SK-N-SH (cell line): ENCODE measurements at regions not wholly inside any gene's neighbourhood (a gene's known extent, or its start where the extent isn't known, plus 50 kb on each side); places are given as distances from the start of the nearest gene placed in this dataset.

ENCODE experiments used
- CTCF ChIA-PET: fragments of 300-600, 350-600 bp; formaldehyde crosslinking; extraction: SDS; loops from one replicate; lab custom pipeline; 2021; lab: Yijun Ruan, JAX
- POLR2A ChIA-PET: fragments of 350-600 bp; sonication (Branson Sonifier 250); formaldehyde crosslinking; extraction: SDS; loops from one replicate; lab custom pipeline; 2020; ENCODE audit warnings: antibody characterized with exemption, inconsistent platforms; lab: Yijun Ruan, JAX
- DNase-seq: peaks from one replicate; pipeline ENCODE4 v3.0.0; 2012
- H2AFZ ChIP-seq: fragments of 200-600 bp; sonication (generic); 2 replicates; pipeline ENCODE4 v1.8.1; 2016; ENCODE audit warnings: antibody characterized with exemption, mild to moderate bottlenecking, low read depth
- H3F3A ChIP-seq: fragments of 200-600 bp; sonication (generic); replicated peaks from 2 replicates; pipeline ENCODE3; 2016; ENCODE audit warnings: antibody characterized with exemption, mild to moderate bottlenecking; ENCODE audit not compliant: insufficient read depth
- H3K27ac ChIP-seq, 2 experiments: fragments of 200-500 bp in 1 of 2; fragments of 200-600 bp in 1 of 2; sonication (Bioruptor generic) in 1 of 2; sonication (generic), shearing (Covaris generic) in 1 of 2; 2 replicates each; pipeline versions ENCODE4 v1.5.1 to v1.6.1; 2014 to 2016; ENCODE audit warnings: low read depth in 2 of 2, inconsistent platforms in 1 of 2, low read length in 1 of 2, mild to moderate bottlenecking in 1 of 2, mixed read lengths in 1 of 2
- H3K27me3 ChIP-seq: fragments of 200-600 bp; sonication (generic), shearing (Covaris generic); 2 replicates; pipeline ENCODE4 v1.6.1; 2016; ENCODE audit warnings: mixed run types; ENCODE audit not compliant: insufficient read depth
- H3K36me3 ChIP-seq, 2 experiments: fragments of 200-500 bp in 1 of 2; fragments of 200-600 bp in 1 of 2; sonication (Bioruptor generic) in 1 of 2; sonication (generic) in 1 of 2; replicated peaks in 1 of 2; 2 replicates each; pipeline versions ENCODE3 to v1.5.1; 2014 to 2016; ENCODE audit warnings: low read length in 1 of 2, mild to moderate bottlenecking in 1 of 2; ENCODE audit not compliant: insufficient read depth in 2 of 2, control insufficient read depth in 1 of 2
- H3K4me1 ChIP-seq, 2 experiments: fragments of 200-500 bp in 1 of 2; fragments of 200-600 bp in 1 of 2; sonication (Bioruptor generic) in 1 of 2; sonication (generic), shearing (Covaris generic) in 1 of 2; 2 replicates each; pipeline versions ENCODE4 v1.5.1 to v1.6.1; 2014 to 2016; ENCODE audit warnings: low read depth in 1 of 2, low read length in 1 of 2, mixed run types in 1 of 2; ENCODE audit not compliant: insufficient read depth in 2 of 2, control insufficient read depth in 1 of 2
- H3K4me2 ChIP-seq: fragments of 200-600 bp; sonication (generic), shearing (Covaris generic); 2 replicates; pipeline ENCODE4 v1.6.1; 2017; ENCODE audit warnings: mixed run types
- H3K4me3 ChIP-seq, 2 experiments: fragments of 200-500 bp in 1 of 2; fragments of 200-600 bp in 1 of 2; sonication (Bioruptor generic) in 1 of 2; sonication (generic), shearing (Covaris generic) in 1 of 2; 2 replicates each; pipeline versions ENCODE4 v1.5.1 to v1.8.1; 2014 to 2016; ENCODE audit warnings: low read depth in 2 of 2, inconsistent platforms in 1 of 2, low read length in 1 of 2, mild to moderate bottlenecking in 1 of 2, mixed read lengths in 1 of 2, moderate library complexity in 1 of 2
- H3K79me2 ChIP-seq: fragments of 200-600 bp; sonication (generic); 2 replicates; pipeline ENCODE4 v1.8.1; 2017; ENCODE audit warnings: mild to moderate bottlenecking; ENCODE audit not compliant: insufficient read depth
- H3K9ac ChIP-seq: fragments of 200-600 bp; sonication (generic); 2 replicates; pipeline ENCODE4 v1.6.1; 2017; ENCODE audit warnings: mixed run types
- H3K9me2 ChIP-seq: fragments of 200-600 bp; sonication (generic); 2 replicates; pipeline ENCODE4 v1.6.1; 2017; ENCODE audit warnings: mixed run types
- H3K9me3 ChIP-seq: fragments of 200-600 bp; sonication (generic); 2 replicates; pipeline ENCODE4 v1.6.1; 2017; ENCODE audit warnings: mixed run types, mild to moderate bottlenecking, moderate library complexity
- H4K20me1 ChIP-seq: fragments of 200-600 bp; sonication (generic); 2 replicates; pipeline ENCODE4 v1.6.1; 2017; ENCODE audit warnings: mild to moderate bottlenecking, mixed run types; ENCODE audit not compliant: insufficient read depth
- CTCF ChIP-seq: fragments of 200-600 bp; sonication (generic); IDR thresholded peaks from 2 replicates; pipeline ENCODE4 v1.6.1; 2017; ENCODE audit warnings: antibody characterized with exemption, mild to moderate bottlenecking, moderate library complexity
- EZH2phosphoT487 ChIP-seq: fragments of 200-600 bp; sonication (generic); IDR thresholded peaks from 2 replicates; pipeline ENCODE4 v1.6.1; 2017; ENCODE audit warnings: low read depth, mixed run types, mild to moderate bottlenecking, antibody characterized with exemption, moderate library complexity, borderline replicate concordance
- FOSL2 ChIP-seq: IDR thresholded peaks from 2 replicates; pipeline ENCODE4 v1.4.0; 2012; ENCODE audit warnings: low read depth, mild to moderate bottlenecking, moderate library complexity, borderline replicate concordance
- FOXJ3 ChIP-seq: sonication (generic); formaldehyde crosslinking; IDR thresholded peaks from 2 replicates; pipeline ENCODE4 v1.5.1; 2020; ENCODE audit warnings: mild to moderate bottlenecking, missing genetic modification reagents
- FOXM1 ChIP-seq: IDR thresholded peaks from 2 replicates; pipeline ENCODE4 v1.4.0; 2012; ENCODE audit warnings: low read depth, mild to moderate bottlenecking
- GATA2 ChIP-seq: sonication (generic); formaldehyde crosslinking; IDR thresholded peaks from 2 replicates; pipeline ENCODE4 v1.5.0; 2020; ENCODE audit warnings: mild to moderate bottlenecking, missing genetic modification reagents
- JUND ChIP-seq: IDR thresholded peaks from 2 replicates; pipeline ENCODE4 v1.4.0; 2012
- NFIC ChIP-seq: IDR thresholded peaks from 2 replicates; pipeline ENCODE4 v1.4.0; 2012; ENCODE audit warnings: borderline replicate concordance
- NRF1 ChIP-seq: IDR thresholded peaks from 2 replicates; pipeline ENCODE4 v1.6.1; 2012; ENCODE audit warnings: low read depth, mild to moderate bottlenecking, low read length
- POLR2AphosphoS5 ChIP-seq: IDR thresholded peaks from 2 replicates; pipeline ENCODE4 v1.6.1; 2012; ENCODE audit warnings: low read depth, low read length
- RAD21 ChIP-seq: IDR thresholded peaks from 2 replicates; pipeline ENCODE4 v1.6.1; 2012; ENCODE audit warnings: mild to moderate bottlenecking, low read length
- RCOR1 ChIP-seq: fragments of 150-350 bp; IDR thresholded peaks from 2 replicates; pipeline ENCODE4 v1.6.1; 2017; ENCODE audit warnings: antibody characterized with exemption, low read length
- RXRA ChIP-seq: IDR thresholded peaks from 2 replicates; pipeline ENCODE4 v1.4.0; 2012; ENCODE audit warnings: low read depth, mild to moderate bottlenecking, borderline replicate concordance
- SIN3A ChIP-seq: IDR thresholded peaks from 2 replicates; pipeline ENCODE4 v1.6.1; 2012; ENCODE audit warnings: low read depth, mild to moderate bottlenecking, low read length, moderate library complexity, borderline replicate concordance
- SMC3 ChIP-seq: IDR thresholded peaks from 2 replicates; pipeline ENCODE4 v1.6.1; 2012; ENCODE audit warnings: low read depth, low read length, improper control_type of control experiment
- TAF1 ChIP-seq: IDR thresholded peaks from 2 replicates; pipeline ENCODE4 v1.6.1; 2012; ENCODE audit warnings: low read depth, mild to moderate bottlenecking, low read length, moderate library complexity, borderline replicate concordance
- WGBS: methylation state at CpG from one replicate; pipeline ENCODE4 v1.1.6; 2017; ENCODE audit warnings: low lambda C conversion rate; 5-methylcytosine and 5-hydroxymethylcytosine counted together
- TF ChIP-seq, protein P1 (sequence below): IDR thresholded peaks from 2 replicates; pipeline ENCODE4 v1.4.0; 2012; ENCODE audit warnings: low read depth, borderline replicate concordance
- TF ChIP-seq, protein P2 (sequence below): fragments of 150-350 bp; IDR thresholded peaks from 2 replicates; pipeline ENCODE4 v1.6.1; 2016; ENCODE audit warnings: mild to moderate bottlenecking, low read depth, low read length
- TF ChIP-seq, protein P3 (sequence below): fragments of 150-350 bp; IDR thresholded peaks from 2 replicates; pipeline ENCODE4 v1.6.1; 2017; ENCODE audit warnings: antibody characterized with exemption, low read length, low read depth, borderline replicate concordance
- TF ChIP-seq, protein P4 (sequence below): IDR thresholded peaks from 2 replicates; pipeline ENCODE4 v1.6.1; 2012; ENCODE audit warnings: mild to moderate bottlenecking, low read depth, low read length, moderate library complexity

- no peaks in the 10 kb centered on the region for H3K36me3 ChIP-seq
- no peak overlapping the region for H3K27ac ChIP-seq
- H4K20me1 ChIP-seq: no peaks in the 10 kb centered on the region
- no peak for DNase-seq
- TF ChIP-seq JUND (no peak), EZH2phosphoT487 (no peak), SIN3A (no peak), FOSL2 (no peak), RAD21 (no peak), RCOR1 (no peak), SMC3 (no peak), RXRA (no peak), TAF1 (no peak), NRF1 (no peak), CTCF (no peak), POLR2AphosphoS5 (no peak), GATA2 (CRISPR knock-in tag) (no peak), FOXM1 (no peak), NFIC (no peak), FOXJ3 (no peak)
- TF ChIP-seq, protein P1, sequence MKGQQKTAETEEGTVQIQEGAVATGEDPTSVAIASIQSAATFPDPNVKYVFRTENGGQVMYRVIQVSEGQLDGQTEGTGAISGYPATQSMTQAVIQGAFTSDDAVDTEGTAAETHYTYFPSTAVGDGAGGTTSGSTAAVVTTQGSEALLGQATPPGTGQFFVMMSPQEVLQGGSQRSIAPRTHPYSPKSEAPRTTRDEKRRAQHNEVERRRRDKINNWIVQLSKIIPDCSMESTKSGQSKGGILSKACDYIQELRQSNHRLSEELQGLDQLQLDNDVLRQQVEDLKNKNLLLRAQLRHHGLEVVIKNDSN: no peak
- TF ChIP-seq, protein P2, sequence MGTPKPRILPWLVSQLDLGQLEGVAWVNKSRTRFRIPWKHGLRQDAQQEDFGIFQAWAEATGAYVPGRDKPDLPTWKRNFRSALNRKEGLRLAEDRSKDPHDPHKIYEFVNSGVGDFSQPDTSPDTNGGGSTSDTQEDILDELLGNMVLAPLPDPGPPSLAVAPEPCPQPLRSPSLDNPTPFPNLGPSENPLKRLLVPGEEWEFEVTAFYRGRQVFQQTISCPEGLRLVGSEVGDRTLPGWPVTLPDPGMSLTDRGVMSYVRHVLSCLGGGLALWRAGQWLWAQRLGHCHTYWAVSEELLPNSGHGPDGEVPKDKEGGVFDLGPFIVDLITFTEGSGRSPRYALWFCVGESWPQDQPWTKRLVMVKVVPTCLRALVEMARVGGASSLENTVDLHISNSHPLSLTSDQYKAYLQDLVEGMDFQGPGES: no peak
- TF ChIP-seq, protein P3, sequence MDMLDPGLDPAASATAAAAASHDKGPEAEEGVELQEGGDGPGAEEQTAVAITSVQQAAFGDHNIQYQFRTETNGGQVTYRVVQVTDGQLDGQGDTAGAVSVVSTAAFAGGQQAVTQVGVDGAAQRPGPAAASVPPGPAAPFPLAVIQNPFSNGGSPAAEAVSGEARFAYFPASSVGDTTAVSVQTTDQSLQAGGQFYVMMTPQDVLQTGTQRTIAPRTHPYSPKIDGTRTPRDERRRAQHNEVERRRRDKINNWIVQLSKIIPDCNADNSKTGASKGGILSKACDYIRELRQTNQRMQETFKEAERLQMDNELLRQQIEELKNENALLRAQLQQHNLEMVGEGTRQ: no peak
- TF ChIP-seq, protein P4, sequence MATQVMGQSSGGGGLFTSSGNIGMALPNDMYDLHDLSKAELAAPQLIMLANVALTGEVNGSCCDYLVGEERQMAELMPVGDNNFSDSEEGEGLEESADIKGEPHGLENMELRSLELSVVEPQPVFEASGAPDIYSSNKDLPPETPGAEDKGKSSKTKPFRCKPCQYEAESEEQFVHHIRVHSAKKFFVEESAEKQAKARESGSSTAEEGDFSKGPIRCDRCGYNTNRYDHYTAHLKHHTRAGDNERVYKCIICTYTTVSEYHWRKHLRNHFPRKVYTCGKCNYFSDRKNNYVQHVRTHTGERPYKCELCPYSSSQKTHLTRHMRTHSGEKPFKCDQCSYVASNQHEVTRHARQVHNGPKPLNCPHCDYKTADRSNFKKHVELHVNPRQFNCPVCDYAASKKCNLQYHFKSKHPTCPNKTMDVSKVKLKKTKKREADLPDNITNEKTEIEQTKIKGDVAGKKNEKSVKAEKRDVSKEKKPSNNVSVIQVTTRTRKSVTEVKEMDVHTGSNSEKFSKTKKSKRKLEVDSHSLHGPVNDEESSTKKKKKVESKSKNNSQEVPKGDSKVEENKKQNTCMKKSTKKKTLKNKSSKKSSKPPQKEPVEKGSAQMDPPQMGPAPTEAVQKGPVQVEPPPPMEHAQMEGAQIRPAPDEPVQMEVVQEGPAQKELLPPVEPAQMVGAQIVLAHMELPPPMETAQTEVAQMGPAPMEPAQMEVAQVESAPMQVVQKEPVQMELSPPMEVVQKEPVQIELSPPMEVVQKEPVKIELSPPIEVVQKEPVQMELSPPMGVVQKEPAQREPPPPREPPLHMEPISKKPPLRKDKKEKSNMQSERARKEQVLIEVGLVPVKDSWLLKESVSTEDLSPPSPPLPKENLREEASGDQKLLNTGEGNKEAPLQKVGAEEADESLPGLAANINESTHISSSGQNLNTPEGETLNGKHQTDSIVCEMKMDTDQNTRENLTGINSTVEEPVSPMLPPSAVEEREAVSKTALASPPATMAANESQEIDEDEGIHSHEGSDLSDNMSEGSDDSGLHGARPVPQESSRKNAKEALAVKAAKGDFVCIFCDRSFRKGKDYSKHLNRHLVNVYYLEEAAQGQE: no peak
- H3K4me2 ChIP-seq: no peak overlapping the region
- no peaks in the 10 kb centered on the region for H3K4me1 ChIP-seq
- 0% methylated on average over 2 of the region's 3 CpGs for whole genome bisulfite sequencing
- CTCF ChIA-PET: no interaction called here
- POLR2A ChIA-PET: no interaction called here
- H3K9me3 ChIP-seq: no peaks in the 10 kb centered on the region
- no peaks in the 10 kb centered on the region for H3K27me3 ChIP-seq
- no peaks in the 10 kb centered on the region for H3K79me2 ChIP-seq
- no peaks in the 10 kb centered on the region for H3F3A ChIP-seq
- no peak overlapping the region for H3K9ac ChIP-seq
- H3K4me3 ChIP-seq: no peak overlapping the region
- no peak overlapping the region for H2AFZ ChIP-seq
- no peaks in the 10 kb centered on the region for H3K9me2 ChIP-seq
These were observed 146.8 kb downstream of the HMGN5 start for GRCh38 chrX:81054904-81055303.
